GM18858 (cell line): ENCODE measurements at regions not wholly inside any gene's neighbourhood (a gene's known extent, or its start where the extent isn't known, plus 50 kb on each side); places are given as distances from the start of the nearest gene placed in this dataset.

Source experiments
- ATAC-seq: cut with Tn5 transposase; IDR thresholded peaks from one replicate; pipeline ENCODE4 v1.9.1; 2021; ENCODE audit not compliant: unreplicated experiment

DNA sequence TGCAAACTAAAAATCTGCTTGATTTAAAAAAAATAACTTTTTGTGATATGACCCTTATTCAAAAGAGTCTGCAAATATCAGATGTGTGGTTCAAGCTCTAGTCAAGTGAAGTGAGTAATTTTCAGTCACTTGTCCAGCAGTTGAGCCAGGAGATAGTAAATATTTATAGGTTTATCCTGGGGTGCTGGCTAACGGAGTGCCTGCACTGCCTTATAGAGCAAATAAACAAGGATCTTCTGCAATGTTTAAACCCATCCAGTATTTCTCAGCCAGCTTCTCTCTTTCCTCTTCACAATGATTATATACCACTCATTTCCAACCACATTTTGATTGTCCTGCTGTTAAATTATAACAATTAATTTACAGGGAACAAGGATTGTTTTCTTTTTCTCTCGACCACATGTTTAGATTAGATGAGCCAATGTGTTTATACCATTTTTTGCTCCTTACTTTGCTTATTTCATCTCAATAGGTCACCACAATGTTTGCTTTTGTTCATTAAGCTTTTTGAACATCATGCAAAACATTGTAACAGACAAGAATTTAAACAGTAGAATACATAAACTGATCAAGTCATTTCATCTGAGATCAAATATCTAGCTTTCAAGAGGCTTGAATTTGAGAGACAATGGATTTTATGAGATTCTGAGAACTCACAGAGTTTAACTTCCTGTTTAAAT, 60.3 kb upstream of the GREM2 start:
- no peak for ATAC-seq

- ATAC-seq, result no peak
These were observed 55.4 kb upstream of the GREM2 start for GRCh38 chr1:240667351-240667750.

DNA sequence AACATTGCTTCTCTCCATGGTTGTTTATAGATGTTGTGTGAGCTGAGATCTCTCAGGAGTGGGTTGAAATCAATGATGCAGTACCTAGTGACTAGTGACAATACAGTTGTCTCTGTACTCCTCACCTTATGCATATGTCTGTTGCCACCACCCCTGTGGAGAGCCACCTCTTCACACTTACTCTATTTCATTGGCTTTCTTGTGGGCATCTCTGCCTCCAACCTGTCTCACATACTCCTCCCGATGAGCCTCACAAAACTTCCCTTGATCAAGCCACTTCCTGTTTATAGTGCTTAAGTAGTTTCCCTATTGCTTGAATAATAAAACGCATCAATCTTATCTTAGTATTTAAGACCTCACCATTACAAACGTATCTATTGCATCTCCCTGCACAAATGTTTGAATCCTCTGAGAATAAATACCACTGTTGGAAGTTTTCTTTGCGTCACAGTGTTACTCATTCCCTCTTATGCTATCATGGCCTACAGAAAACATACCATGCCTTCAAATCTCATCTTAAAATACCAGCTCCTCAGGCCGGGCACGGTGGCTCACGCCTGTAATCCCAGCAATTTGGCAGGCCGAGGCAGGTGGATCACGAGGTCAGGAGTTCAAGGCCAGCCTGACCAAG, 54.7 kb upstream of the GREM2 start:
- ATAC-seq, result no peak

DNA sequence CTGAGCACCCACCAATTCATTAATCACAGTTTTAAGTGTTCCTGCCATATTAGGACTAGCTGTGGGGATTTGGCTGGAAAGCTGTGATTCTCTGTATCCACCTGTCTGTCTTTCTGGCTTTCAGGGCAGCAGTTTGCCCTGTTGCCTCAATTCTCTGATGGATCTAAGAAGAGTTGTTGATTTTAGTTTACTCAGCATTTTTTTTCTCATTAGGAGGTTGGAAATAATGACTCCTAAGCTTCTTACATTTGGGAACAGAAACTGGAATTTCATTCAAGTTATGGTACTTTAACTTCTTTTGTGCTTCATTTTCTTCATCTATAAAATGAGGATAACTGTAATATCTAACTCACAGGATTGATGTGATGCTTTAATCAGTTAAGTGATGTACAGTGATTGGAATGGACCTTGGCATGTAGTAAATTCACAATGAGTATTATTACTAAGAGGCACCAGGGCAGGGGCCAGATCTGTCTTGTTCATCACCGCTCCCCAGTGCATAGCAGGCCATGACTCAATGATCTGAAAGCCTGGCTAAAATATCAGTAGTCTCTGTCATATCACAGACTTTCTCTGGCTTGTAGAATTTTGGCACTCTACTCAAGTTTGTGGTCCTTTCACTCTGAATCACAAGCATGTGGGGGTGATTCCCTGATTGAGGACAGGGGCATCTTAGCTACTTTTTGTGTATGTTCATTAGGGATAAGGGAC, 51.4 kb upstream of the GREM2 start:
- ATAC-seq, result no peak
